Adrenal gland (tissue), 5 donors: ENCODE measurements at regions not wholly inside any gene's neighbourhood (a gene's known extent, or its start where the extent isn't known, plus 50 kb on each side); places are given as distances from the start of the nearest gene placed in this dataset.

Experiments
- POLR2A ChIP-seq, 2 donors: fragments of 450-650 bp; IDR thresholded peaks; one replicate each; pipeline ENCODE4 v1.6.1; 2017; ENCODE audit warnings: antibody characterized with exemption in 2 of 2, mild to moderate bottlenecking in 2 of 2, moderate library complexity in 1 of 2
- TF ChIP-seq, protein P1 (sequence below), 6 experiments: fragments of 450-650 bp in 4 of 6; fragments of 200-600 bp in 2 of 6; sonication (generic) in 1 of 6; IDR thresholded peaks; 1 replicate in 5 of 6; 2 replicates in 1 of 6; pipeline versions ENCODE4 v1.5.1 to v1.8.0; 2016 to 2021; ENCODE audit warnings: antibody characterized with exemption in 6 of 6, mild to moderate bottlenecking in 2 of 6, moderate library complexity in 1 of 6
- donor health status: DM: no; HTN: no; CAD: no.

DNA sequence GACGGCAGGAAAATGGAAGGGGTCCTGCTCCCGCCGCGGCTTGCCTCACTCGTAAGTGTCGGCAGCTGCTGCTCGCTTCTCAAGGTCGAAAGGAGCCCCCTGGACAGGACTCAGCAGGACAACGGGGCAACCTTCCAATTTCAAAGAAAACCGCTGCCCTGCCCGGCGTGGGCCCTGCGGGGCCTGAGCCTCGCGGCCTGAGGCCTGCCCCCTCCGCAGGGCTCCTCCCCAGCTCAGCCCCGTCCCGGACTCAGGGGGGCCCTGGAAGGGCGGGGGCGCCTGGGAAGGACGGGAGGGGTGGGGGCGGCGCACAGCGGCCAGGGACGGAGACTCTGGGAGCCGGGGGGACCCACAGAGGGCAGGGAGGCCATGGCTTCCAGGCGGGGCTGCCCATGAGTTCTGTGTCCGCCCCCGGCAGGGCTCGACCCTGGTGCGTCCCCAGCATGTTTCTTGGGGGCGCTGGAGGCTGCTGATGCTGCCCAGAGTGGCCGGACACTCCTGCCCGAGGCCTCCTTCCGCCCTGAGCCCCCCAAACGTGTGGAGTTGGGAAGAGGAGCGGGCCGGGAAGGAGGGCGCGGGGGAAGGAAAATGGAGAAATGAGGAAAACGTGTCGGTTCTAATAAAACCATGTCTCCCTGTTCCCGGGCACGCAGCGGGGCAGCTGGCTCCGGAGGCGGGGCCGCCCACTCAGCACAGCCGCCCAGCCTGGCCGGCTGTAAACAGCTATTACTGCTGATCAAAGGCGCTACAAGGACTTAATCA is 114.6 kb downstream of the DLL1 start:
- TF ChIP-seq, protein P1, sequence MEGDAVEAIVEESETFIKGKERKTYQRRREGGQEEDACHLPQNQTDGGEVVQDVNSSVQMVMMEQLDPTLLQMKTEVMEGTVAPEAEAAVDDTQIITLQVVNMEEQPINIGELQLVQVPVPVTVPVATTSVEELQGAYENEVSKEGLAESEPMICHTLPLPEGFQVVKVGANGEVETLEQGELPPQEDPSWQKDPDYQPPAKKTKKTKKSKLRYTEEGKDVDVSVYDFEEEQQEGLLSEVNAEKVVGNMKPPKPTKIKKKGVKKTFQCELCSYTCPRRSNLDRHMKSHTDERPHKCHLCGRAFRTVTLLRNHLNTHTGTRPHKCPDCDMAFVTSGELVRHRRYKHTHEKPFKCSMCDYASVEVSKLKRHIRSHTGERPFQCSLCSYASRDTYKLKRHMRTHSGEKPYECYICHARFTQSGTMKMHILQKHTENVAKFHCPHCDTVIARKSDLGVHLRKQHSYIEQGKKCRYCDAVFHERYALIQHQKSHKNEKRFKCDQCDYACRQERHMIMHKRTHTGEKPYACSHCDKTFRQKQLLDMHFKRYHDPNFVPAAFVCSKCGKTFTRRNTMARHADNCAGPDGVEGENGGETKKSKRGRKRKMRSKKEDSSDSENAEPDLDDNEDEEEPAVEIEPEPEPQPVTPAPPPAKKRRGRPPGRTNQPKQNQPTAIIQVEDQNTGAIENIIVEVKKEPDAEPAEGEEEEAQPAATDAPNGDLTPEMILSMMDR (IDR thresholded peaks at IDR 0.05) = no peak
- TF ChIP-seq POLR2A (IDR thresholded peaks at IDR 0.05) = no peak
